Sigmoid colon (tissue), 6 donors: ENCODE measurements at regions not wholly inside any gene's neighbourhood (a gene's known extent, or its start where the extent isn't known, plus 50 kb on each side); places are given as distances from the start of the nearest gene placed in this dataset.
"Not testable (repeated sequence)": the region's sequence is repeated elsewhere in the genome, so short reads cannot be mapped to it uniquely, and the experiment has no call there.

ENCODE experiments used
- DNase-seq: peaks from one replicate; pipeline ENCODE4 v3.0.0-alpha.2; 2019
- H3K27ac ChIP-seq, 4 donors: fragments of 200-600 bp; sonication (generic); one replicate each; pipeline ENCODE4 v1.5.1; 2016 to 2019; ENCODE audit warnings: mild to moderate bottlenecking in 1 of 4
- H3K27me3 ChIP-seq, 3 donors: fragments of 200-600 bp; sonication (generic); one replicate each; pipeline ENCODE4 v1.5.1; 2019; ENCODE audit warnings: mild to moderate bottlenecking in 1 of 3
- H3K36me3 ChIP-seq, 4 donors: fragments of 200-600 bp; sonication (generic); one replicate each; pipeline ENCODE4 v1.5.1; 2016 to 2019
- H3K4me1 ChIP-seq, 4 donors: fragments of 200-600 bp; sonication (generic); one replicate each; pipeline ENCODE4 v1.5.1; 2017 to 2019
- H3K4me3 ChIP-seq, 4 donors: fragments of 200-600 bp; sonication (generic); one replicate each; pipeline ENCODE4 v1.5.1; 2017 to 2019; ENCODE audit warnings: mild to moderate bottlenecking in 2 of 4, moderate library complexity in 1 of 4
- H3K9me3 ChIP-seq, 4 donors: fragments of 200-600 bp in 3 of 4; sonication (generic) in 3 of 4; one replicate each; pipeline versions ENCODE4 v1.5.1 to v1.6.1; 2013 to 2019
- CTCF ChIP-seq, 4 experiments: fragments of 450-650 bp in 3 of 4; fragments of 200-600 bp in 1 of 4; IDR thresholded peaks; one replicate each; pipeline ENCODE4 v1.5.1; 2016 to 2019; ENCODE audit warnings: antibody characterized with exemption in 4 of 4, mild to moderate bottlenecking in 3 of 4, moderate library complexity in 2 of 4
- EP300 ChIP-seq, 4 donors: sonication (generic); formaldehyde crosslinking; IDR thresholded peaks; one replicate each; pipeline ENCODE4 v1.6.1; 2017; ENCODE audit warnings: antibody characterized with exemption in 4 of 4
- POLR2A ChIP-seq, 2 donors: fragments of 450-650 bp; IDR thresholded peaks; one replicate each; pipeline ENCODE4 v1.6.1; 2016; ENCODE audit warnings: antibody characterized with exemption in 2 of 2, mild to moderate bottlenecking in 2 of 2, moderate library complexity in 2 of 2
- POLR2AphosphoS5 ChIP-seq, 4 donors: sonication (generic); formaldehyde crosslinking; IDR thresholded peaks; one replicate each; pipeline ENCODE4 v1.6.1; 2017; ENCODE audit warnings: antibody characterized with exemption in 4 of 4
- WGBS, 2 donors: extraction: QIAGEN DNeasy Blood & Tissue Kit; methylation state at CpG; one replicate each; pipeline ENCODE4 v1.1.7; 2013; 5-methylcytosine and 5-hydroxymethylcytosine counted together
- intact Hi-C: fragments of 100-400 bp; cut with DNase I; formaldehyde crosslinking; loops from one replicate; pipeline ENCODE4 v1.15.1; 2023
- donor health status: healthy with polysubstance abuse.
- donor health status: healthy.

GRCh38 chr20:55937283-55937682 lies 68.0 kb downstream of the CBLN4 start:
- Histone ChIP-seq H3K9me3 (no peaks in the 10 kb centered on the region), H3K4me1 (no peaks in the 10 kb centered on the region), H3K27me3 (no peaks in the 10 kb centered on the region), H3K27ac (no peak overlapping the region), H3K36me3 (no peaks in the 10 kb centered on the region), H3K4me3 (no peak overlapping the region)
- no peak for TF ChIP-seq CTCF (IDR thresholded peaks at IDR 0.05)
- no peak for TF ChIP-seq POLR2AphosphoS5 (IDR thresholded peaks at IDR 0.05)
- TF ChIP-seq POLR2A (IDR thresholded peaks at IDR 0.05): no peak
- intact Hi-C loops: no loop called here
- DNase-seq: no peak
- 83 to 93% methylated on average over 3 of the region's 3 CpGs for WGBS, 2 donors

- Histone ChIP-seq H3K27me3 (no peaks in the 10 kb centered on the region), H3K4me3 (no peak overlapping the region), H3K36me3 (no peaks in the 10 kb centered on the region), H3K4me1 (no peaks in the 10 kb centered on the region), H3K9me3 (no peaks in the 10 kb centered on the region), H3K27ac (no peak overlapping the region)
- intact Hi-C loops: no loop called here
- DNase-seq: no peak
- WGBS, 2 donors: 78 to 82% methylated on average over 2 of the region's 2 CpGs
- TF ChIP-seq CTCF (IDR thresholded peaks at IDR 0.05) (no peak), POLR2AphosphoS5 (IDR thresholded peaks at IDR 0.05) (no peak), EP300 (IDR thresholded peaks at IDR 0.05) (no peak), POLR2A (IDR thresholded peaks at IDR 0.05) (no peak)
These were observed 69.1 kb downstream of the CBLN4 start for GRCh38 chr20:55936209-55936595.

GRCh38 chr20:55935448-55936208 lies 69.7 kb downstream of the CBLN4 start:
- no peak for DNase-seq
- Histone ChIP-seq H3K9me3 (no peaks in the 10 kb centered on the region), H3K4me3 (no peak overlapping the region), H3K27me3 (no peaks in the 10 kb centered on the region), H3K36me3 (no peaks in the 10 kb centered on the region), H3K4me1 (no peaks in the 10 kb centered on the region), H3K27ac (no peak overlapping the region)
- 51 to 70% methylated on average over 3 of the region's 3 CpGs for WGBS, 2 donors
- no peak for TF ChIP-seq EP300 (IDR thresholded peaks at IDR 0.05)
- TF ChIP-seq POLR2A (IDR thresholded peaks at IDR 0.05): no peak
- TF ChIP-seq CTCF (IDR thresholded peaks at IDR 0.05): no peak
- no peak for TF ChIP-seq POLR2AphosphoS5 (IDR thresholded peaks at IDR 0.05)
- intact Hi-C loops: no loop called here

- H3K27ac ChIP-seq: no peak overlapping the region
- H3K27me3 ChIP-seq: no peaks in the 10 kb centered on the region
- H3K4me1 ChIP-seq: no peaks in the 10 kb centered on the region
- intact Hi-C loops: no loop called here
- no peak overlapping the region for H3K4me3 ChIP-seq
- no peak for DNase-seq
- WGBS, 2 donors: 88 to 90% methylated on average over 2 of the region's 2 CpGs
- no peaks in the 10 kb centered on the region for H3K9me3 ChIP-seq
- H3K36me3 ChIP-seq: no peaks in the 10 kb centered on the region
- no peak for TF ChIP-seq CTCF (IDR thresholded peaks at IDR 0.05)
- TF ChIP-seq POLR2AphosphoS5 (IDR thresholded peaks at IDR 0.05): no peak
- no peak for TF ChIP-seq POLR2A (IDR thresholded peaks at IDR 0.05)
- no peak for TF ChIP-seq EP300 (IDR thresholded peaks at IDR 0.05)
These were observed 71.2 kb downstream of the CBLN4 start for GRCh38 chr20:55934146-55934545.

GRCh38 chr20:55930876-55931275 lies 74.4 kb downstream of the CBLN4 start:
- H3K27me3 ChIP-seq, H3K4me1 ChIP-seq, H3K27ac ChIP-seq, H3K9me3 ChIP-seq, H3K36me3 ChIP-seq, intact Hi-C loops, H3K4me3 ChIP-seq, DNase-seq: not testable (repeated sequence)
- WGBS, 2 donors: 76 to 82% methylated on average over 2 of the region's 2 CpGs
